MM.1S (cell line): ENCODE measurements at regions not wholly inside any gene's neighbourhood (a gene's known extent, or its start where the extent isn't known, plus 50 kb on each side); places are given as distances from the start of the nearest gene placed in this dataset.

ENCODE experiments used
- CTCF ChIP-seq: fragments of 300-600 bp; sonication (generic); IDR thresholded peaks from 2 replicates; pipeline ENCODE4 v1.5.1; 2016; ENCODE audit warnings: antibody characterized with exemption, low read length, mixed read lengths
- EZH2 ChIP-seq: fragments of 300-600 bp; sonication (generic); optimal IDR thresholded peaks from 2 replicates; pipeline ENCODE3; 2017; ENCODE audit warnings: low read depth, mild to moderate bottlenecking, antibody characterized with exemption, low read length, mixed read lengths

GRCh38 chr2:196479350-196479749 is 160.2 kb upstream of the CCDC150 start:
- TF ChIP-seq CTCF (no peak), EZH2 (no peak)
